Coronary artery (tissue), 2 donors: ENCODE measurements at regions not wholly inside any gene's neighbourhood (a gene's known extent, or its start where the extent isn't known, plus 50 kb on each side); places are given as distances from the start of the nearest gene placed in this dataset.
"Not testable (repeated sequence)": the region's sequence is repeated elsewhere in the genome, so short reads cannot be mapped to it uniquely, and the experiment has no call there.

Experiments
- DNase-seq: peaks from one replicate; pipeline ENCODE4 v3.0.0-alpha.2; 2017; ENCODE audit warnings: low spot score
- H3K27ac ChIP-seq, 2 donors: fragments of 200-600 bp; sonication (generic); one replicate each; pipeline ENCODE4 v1.5.1; 2016 to 2019
- H3K4me3 ChIP-seq: fragments of 200-600 bp; sonication (generic); 2 replicates; pipeline ENCODE4 v1.5.1; 2016; ENCODE audit warnings: mild to moderate bottlenecking, moderate library complexity
- TF ChIP-seq, protein P1 (sequence below): fragments of 200-600 bp; sonication (generic); IDR thresholded peaks from one replicate; pipeline ENCODE4 v1.5.1; 2019; ENCODE audit warnings: antibody characterized with exemption

DNA sequence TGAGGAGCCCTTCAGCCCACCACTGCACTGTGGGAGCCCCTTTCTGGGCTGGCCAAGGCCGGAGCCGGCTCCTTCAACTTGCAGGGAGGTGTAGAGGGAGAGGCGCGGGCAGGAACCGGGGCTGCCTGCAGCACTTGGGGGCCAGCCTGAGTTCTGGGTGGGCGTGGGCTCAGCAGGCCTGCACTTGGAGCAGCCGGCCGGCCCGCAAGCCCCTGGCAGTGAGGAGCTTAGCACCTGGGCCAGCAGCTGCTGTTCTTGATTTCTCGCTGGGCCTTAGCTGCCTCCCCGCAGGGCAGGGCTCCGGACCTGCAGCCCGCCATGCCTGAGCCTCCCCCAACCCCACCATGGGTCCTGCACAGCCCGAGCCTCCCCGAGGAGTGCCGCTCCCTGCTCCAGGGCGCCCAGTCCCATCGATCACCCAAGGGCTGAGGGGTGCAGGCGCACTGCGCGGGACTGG lies 101.7 kb upstream of the ADGRB3 start:
- H3K27ac ChIP-seq: no peak overlapping the region
- DNase-seq: no peak
- TF ChIP-seq, protein P1, sequence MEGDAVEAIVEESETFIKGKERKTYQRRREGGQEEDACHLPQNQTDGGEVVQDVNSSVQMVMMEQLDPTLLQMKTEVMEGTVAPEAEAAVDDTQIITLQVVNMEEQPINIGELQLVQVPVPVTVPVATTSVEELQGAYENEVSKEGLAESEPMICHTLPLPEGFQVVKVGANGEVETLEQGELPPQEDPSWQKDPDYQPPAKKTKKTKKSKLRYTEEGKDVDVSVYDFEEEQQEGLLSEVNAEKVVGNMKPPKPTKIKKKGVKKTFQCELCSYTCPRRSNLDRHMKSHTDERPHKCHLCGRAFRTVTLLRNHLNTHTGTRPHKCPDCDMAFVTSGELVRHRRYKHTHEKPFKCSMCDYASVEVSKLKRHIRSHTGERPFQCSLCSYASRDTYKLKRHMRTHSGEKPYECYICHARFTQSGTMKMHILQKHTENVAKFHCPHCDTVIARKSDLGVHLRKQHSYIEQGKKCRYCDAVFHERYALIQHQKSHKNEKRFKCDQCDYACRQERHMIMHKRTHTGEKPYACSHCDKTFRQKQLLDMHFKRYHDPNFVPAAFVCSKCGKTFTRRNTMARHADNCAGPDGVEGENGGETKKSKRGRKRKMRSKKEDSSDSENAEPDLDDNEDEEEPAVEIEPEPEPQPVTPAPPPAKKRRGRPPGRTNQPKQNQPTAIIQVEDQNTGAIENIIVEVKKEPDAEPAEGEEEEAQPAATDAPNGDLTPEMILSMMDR: no peak
- no peak overlapping the region for H3K4me3 ChIP-seq

DNA sequence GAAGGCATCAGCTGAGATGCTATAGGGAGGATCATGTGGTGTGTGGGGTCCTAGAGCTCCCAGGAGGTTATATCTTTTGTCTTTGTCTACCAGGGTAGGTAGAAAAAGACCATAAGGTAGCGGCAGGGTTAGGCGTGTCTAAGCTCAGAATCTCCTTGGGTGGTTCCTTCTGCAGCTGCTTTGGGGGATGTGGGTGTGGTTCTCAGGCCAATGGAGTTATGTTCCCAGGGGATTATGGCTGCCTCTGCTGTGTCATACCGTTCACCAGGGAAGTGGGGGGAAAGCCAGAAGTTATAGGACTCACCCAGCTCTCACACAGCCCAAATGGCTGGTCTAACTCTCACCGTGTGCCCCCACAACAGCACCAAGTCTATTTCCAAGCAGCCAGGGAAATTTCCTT lies 107.4 kb upstream of the ADGRB3 start:
- DNase-seq: no peak
- TF ChIP-seq, protein P1: no peak
- Histone ChIP-seq H3K4me3 (no peak overlapping the region), H3K27ac (no peak overlapping the region)

DNA sequence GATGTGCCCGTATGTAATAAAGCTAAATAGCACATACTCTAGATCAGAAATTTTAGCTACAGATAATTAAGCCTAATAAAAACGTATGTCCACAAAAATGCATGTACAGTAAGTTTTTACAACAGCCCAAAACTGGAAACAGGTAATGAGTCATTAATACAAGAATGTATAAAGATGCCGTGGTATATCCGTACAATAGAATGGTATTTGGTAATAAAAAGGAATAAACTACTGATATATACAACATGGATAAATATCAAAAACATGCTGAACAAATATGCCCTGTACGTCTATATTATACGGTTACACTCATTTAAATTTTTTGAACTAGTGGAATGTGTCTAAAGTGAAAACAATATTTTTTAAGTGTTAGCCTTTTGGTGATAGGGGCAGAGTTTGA lies 128.2 kb upstream of the ADGRB3 start:
- H3K27ac ChIP-seq: no peak overlapping the region
- DNase-seq: no peak

DNA sequence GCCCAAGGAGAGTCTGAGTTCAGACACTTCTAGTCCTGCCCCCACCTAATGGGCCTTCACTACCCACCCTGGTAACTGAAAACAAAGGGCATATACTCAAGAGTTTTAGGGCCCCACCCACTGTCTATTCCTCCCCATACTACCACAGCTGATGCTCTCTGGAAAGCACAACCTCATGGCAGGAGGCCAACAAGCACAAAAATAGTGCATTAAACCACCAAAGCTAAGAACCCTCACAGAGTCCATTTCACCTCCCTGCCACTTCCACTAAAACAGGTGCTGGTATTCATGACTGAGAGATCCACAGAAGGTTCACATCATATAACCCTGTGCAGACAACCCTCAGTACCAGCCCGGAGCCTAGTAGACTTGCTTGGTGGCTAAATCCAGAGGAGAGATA lies 132.1 kb upstream of the ADGRB3 start:
- no peak for DNase-seq
- TF ChIP-seq, protein P1: no peak
- H3K27ac ChIP-seq: no peak overlapping the region
- H3K4me3 ChIP-seq: no peak overlapping the region

More for the DNA sequence above, 128.2 kb upstream of the ADGRB3 start:
- TF ChIP-seq, protein P1: no peak
- H3K4me3 ChIP-seq: no peak overlapping the region

DNA sequence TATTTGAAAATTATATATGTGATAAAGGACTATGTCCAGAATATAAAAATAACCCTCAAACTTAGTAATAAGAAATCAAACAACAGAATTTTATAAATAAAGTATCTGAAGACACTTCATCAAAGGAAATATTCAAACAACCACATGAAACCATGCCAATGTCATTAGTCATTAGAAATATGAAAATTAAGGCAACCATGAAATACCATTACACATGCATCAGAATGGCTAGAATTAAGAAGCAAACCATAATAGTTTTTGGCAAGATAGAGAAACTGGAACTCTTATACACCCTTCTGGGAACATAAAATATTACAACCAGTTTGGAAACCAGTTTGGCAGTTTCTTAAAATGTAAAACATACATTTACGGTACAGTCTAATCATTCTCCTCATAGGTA lies 137.2 kb upstream of the ADGRB3 start:
- DNase-seq: no peak
- H3K27ac ChIP-seq: no peak overlapping the region
- no peak overlapping the region for H3K4me3 ChIP-seq
- TF ChIP-seq, protein P1: no peak

DNA sequence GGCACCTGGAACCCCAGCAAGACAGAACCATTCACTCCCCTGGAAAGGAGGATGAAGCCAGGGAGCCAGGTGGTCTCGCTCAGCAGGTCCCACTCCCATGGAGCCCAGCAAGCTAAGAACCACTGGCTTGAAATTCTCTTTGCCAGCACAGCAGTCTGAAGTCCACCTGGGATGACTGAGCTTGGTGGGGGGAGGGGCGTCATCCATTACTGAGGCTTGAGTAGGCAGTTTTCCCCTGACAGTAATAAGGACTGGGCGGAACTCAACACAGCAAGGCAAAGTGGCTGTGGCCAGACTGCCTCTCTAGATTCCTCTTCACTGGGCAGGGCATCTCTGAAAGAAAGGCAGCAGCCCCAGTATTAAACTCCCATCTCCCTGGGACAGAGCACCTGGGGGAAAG lies 140.2 kb upstream of the ADGRB3 start:
- DNase-seq, H3K27ac ChIP-seq, H3K4me3 ChIP-seq: not testable (repeated sequence)

DNA sequence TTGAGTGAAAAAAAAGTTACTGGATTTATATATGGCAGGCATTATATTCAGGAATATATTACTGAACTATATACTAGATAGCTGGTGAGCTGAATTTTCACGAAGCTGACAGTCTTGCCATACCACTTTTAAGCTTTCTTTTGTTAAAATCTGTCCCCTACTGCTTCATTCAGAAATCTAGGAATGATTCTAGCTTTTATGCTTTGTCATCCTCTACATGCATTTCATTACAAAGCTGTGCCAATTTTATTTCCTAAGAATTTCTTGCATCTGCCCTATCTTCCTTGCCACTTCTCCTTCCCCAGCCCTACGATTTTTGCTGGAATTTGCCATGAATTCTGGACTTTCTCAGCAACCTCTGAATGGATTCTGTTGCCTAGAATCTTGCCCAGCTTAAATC lies 158.5 kb upstream of the ADGRB3 start:
- Histone ChIP-seq H3K4me3 (no peak overlapping the region), H3K27ac (no peak overlapping the region)
- TF ChIP-seq, protein P1: no peak
- DNase-seq: no peak
